HepG2 (cell line): ENCODE measurements at regions not wholly inside any gene's neighbourhood (a gene's known extent, or its start where the extent isn't known, plus 50 kb on each side); places are given as distances from the start of the nearest gene placed in this dataset.

Source experiments
- FLYWCH1 ChIP-seq: sonication (generic); formaldehyde crosslinking; IDR thresholded peaks from 2 replicates; pipeline ENCODE4 v1.8.1; 2023; ENCODE audit warnings: mild to moderate bottlenecking, missing genetic modification reagents
- FOSL1 ChIP-seq: sonication (generic); formaldehyde crosslinking; IDR thresholded peaks from 2 replicates; pipeline ENCODE4 v1.9.0; 2021; ENCODE audit warnings: missing genetic modification reagents, borderline replicate concordance
- SNAI1 ChIP-seq: sonication (generic); formaldehyde crosslinking; IDR thresholded peaks from 2 replicates; pipeline ENCODE4 v1.5.0; 2020; ENCODE audit warnings: mild to moderate bottlenecking, missing genetic modification reagents, borderline replicate concordance
- ZNF205 ChIP-seq: IDR thresholded peaks from 2 replicates; pipeline ENCODE4 v1.6.1; 2018; ENCODE audit warnings: missing biosample characterization, missing genetic modification reagents
- ZNF367 ChIP-seq: sonication (generic); formaldehyde crosslinking; IDR thresholded peaks from 2 replicates; pipeline ENCODE4 v1.4.0; 2020; ENCODE audit warnings: missing genetic modification reagents, borderline replicate concordance
- ZSCAN31 ChIP-seq: sonication (generic); formaldehyde crosslinking; IDR thresholded peaks from 2 replicates; pipeline ENCODE4 v1.5.0; 2020; ENCODE audit warnings: low read depth, mild to moderate bottlenecking, missing genetic modification reagents
- TF ChIP-seq, protein P1 (sequence below): sonication (generic); formaldehyde crosslinking; IDR thresholded peaks from 2 replicates; pipeline ENCODE4 v1.4.0; 2020; ENCODE audit warnings: mild to moderate bottlenecking, missing genetic modification reagents
- TF ChIP-seq, protein P2 (sequence below): sonication (generic); formaldehyde crosslinking; IDR thresholded peaks from 2 replicates; pipeline ENCODE4 v1.4.0; 2020; ENCODE audit warnings: missing genetic modification reagents, mild to moderate bottlenecking, borderline replicate concordance
- TF ChIP-seq, protein P3 (sequence below): IDR thresholded peaks from 2 replicates; pipeline ENCODE4 v1.6.1; 2016; ENCODE audit warnings: low read depth
- TF ChIP-seq, protein P4 (sequence below): sonication (generic); formaldehyde crosslinking; IDR thresholded peaks from 2 replicates; pipeline ENCODE4 v1.5.1; 2020; ENCODE audit warnings: mild to moderate bottlenecking, missing genetic modification reagents, moderate library complexity
- TF ChIP-seq, protein P5 (sequence below): sonication (generic); formaldehyde crosslinking; IDR thresholded peaks from 2 replicates; pipeline ENCODE4 v1.4.0; 2020; ENCODE audit warnings: missing genetic modification reagents, borderline replicate concordance

DNA sequence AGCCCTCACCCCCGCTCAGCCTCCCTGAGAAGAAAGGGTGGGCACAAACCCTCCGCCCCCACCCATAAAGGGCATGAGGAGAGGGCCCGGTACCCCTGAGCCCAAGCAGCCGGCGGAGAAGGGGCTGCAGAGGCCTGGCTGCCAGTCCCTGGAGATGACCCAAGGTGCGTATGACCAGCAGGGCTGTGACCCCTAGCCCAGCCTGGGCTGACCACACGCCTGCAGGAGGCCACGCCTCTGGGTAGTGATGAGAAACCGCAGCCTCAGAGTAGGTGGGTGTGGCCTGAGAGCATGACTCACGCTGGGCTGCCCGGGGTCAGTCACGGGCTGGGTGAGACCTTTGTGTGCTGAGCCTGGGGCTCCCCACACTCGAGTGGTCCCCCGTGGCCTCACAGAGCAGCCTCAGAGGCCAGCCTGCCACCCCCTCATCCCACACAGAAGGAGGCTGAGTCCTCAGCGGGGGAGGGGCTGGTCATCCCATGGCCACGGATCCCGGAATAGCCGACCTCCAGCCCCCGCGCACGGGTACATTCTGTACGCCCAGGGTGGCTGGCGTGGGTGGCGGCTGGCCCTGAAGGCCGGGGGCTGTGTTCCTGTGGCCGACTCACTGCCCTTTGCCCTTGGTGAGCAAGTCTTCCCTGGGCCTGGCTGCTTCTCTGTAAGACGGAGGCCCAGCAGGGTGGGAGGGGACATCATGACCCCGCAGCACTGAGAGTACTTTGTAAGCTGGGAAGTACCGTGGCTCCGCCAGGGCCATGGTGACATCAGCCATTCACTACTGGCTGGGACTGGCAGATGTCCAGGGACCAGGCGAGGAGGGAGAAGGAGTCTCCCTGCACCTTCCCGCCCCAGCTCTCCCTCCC is 110.8 kb upstream of the OTOS start (continued):
- TF ChIP-seq, protein P1, sequence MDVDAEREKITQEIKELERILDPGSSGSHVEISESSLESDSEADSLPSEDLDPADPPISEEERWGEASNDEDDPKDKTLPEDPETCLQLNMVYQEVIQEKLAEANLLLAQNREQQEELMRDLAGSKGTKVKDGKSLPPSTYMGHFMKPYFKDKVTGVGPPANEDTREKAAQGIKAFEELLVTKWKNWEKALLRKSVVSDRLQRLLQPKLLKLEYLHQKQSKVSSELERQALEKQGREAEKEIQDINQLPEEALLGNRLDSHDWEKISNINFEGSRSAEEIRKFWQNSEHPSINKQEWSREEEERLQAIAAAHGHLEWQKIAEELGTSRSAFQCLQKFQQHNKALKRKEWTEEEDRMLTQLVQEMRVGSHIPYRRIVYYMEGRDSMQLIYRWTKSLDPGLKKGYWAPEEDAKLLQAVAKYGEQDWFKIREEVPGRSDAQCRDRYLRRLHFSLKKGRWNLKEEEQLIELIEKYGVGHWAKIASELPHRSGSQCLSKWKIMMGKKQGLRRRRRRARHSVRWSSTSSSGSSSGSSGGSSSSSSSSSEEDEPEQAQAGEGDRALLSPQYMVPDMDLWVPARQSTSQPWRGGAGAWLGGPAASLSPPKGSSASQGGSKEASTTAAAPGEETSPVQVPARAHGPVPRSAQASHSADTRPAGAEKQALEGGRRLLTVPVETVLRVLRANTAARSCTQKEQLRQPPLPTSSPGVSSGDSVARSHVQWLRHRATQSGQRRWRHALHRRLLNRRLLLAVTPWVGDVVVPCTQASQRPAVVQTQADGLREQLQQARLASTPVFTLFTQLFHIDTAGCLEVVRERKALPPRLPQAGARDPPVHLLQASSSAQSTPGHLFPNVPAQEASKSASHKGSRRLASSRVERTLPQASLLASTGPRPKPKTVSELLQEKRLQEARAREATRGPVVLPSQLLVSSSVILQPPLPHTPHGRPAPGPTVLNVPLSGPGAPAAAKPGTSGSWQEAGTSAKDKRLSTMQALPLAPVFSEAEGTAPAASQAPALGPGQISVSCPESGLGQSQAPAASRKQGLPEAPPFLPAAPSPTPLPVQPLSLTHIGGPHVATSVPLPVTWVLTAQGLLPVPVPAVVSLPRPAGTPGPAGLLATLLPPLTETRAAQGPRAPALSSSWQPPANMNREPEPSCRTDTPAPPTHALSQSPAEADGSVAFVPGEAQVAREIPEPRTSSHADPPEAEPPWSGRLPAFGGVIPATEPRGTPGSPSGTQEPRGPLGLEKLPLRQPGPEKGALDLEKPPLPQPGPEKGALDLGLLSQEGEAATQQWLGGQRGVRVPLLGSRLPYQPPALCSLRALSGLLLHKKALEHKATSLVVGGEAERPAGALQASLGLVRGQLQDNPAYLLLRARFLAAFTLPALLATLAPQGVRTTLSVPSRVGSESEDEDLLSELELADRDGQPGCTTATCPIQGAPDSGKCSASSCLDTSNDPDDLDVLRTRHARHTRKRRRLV = no peak
- TF ChIP-seq, protein P2, sequence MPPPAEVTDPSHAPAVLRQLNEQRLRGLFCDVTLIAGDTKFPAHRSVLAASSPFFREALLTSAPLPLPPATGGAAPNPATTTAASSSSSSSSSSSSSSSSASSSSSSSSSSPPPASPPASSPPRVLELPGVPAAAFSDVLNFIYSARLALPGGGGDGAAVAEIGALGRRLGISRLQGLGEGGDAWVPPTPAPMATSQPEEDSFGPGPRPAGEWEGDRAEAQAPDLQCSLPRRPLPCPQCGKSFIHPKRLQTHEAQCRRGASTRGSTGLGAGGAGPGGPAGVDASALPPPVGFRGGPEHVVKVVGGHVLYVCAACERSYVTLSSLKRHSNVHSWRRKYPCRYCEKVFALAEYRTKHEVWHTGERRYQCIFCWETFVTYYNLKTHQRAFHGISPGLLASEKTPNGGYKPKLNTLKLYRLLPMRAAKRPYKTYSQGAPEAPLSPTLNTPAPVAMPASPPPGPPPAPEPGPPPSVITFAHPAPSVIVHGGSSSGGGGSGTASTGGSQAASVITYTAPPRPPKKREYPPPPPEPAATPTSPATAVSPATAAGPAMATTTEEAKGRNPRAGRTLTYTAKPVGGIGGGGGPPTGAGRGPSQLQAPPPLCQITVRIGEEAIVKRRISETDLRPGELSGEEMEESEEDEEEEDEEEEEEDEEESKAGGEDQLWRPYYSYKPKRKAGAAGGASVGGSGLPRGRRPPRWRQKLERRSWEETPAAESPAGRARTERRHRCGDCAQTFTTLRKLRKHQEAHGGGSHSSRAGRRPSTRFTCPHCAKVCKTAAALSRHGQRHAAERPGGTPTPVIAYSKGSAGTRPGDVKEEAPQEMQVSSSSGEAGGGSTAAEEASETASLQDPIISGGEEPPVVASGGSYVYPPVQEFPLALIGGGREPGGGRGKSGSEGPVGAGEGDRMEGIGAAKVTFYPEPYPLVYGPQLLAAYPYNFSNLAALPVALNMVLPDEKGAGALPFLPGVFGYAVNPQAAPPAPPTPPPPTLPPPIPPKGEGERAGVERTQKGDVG (CRISPR knock-in tag) = peak; percentile 67; the same call in 1 of the 2 replicates
- TF ChIP-seq, protein P3, sequence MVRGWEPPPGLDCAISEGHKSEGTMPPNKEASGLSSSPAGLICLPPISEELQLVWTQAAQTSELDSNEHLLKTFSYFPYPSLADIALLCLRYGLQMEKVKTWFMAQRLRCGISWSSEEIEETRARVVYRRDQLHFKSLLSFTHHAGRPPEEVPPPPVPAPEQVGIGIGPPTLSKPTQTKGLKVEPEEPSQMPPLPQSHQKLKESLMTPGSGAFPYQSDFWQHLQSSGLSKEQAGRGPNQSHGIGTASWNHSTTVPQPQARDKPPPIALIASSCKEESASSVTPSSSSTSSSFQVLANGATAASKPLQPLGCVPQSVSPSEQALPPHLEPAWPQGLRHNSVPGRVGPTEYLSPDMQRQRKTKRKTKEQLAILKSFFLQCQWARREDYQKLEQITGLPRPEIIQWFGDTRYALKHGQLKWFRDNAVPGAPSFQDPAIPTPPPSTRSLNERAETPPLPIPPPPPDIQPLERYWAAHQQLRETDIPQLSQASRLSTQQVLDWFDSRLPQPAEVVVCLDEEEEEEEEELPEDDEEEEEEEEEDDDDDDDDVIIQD (CRISPR knock-in tag) = no peak
- TF ChIP-seq, protein P4, sequence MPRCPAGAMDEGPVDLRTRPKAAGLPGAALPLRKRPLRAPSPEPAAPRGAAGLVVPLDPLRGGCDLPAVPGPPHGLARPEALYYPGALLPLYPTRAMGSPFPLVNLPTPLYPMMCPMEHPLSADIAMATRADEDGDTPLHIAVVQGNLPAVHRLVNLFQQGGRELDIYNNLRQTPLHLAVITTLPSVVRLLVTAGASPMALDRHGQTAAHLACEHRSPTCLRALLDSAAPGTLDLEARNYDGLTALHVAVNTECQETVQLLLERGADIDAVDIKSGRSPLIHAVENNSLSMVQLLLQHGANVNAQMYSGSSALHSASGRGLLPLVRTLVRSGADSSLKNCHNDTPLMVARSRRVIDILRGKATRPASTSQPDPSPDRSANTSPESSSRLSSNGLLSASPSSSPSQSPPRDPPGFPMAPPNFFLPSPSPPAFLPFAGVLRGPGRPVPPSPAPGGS = peak; percentile 51; the same call in 1 of the 2 replicates
- TF ChIP-seq ZNF205 = 0 out of 2 replicates have a peak, but pooled peaks have one; percentile 61
- TF ChIP-seq ZSCAN31 (CRISPR knock-in tag) = no peak
- no peak for TF ChIP-seq FLYWCH1
- TF ChIP-seq SNAI1 (CRISPR knock-in tag) = peak; percentile 82; the same call in 1 of the 2 replicates
- TF ChIP-seq FOSL1 = peak; percentile 88
- TF ChIP-seq, protein P5, sequence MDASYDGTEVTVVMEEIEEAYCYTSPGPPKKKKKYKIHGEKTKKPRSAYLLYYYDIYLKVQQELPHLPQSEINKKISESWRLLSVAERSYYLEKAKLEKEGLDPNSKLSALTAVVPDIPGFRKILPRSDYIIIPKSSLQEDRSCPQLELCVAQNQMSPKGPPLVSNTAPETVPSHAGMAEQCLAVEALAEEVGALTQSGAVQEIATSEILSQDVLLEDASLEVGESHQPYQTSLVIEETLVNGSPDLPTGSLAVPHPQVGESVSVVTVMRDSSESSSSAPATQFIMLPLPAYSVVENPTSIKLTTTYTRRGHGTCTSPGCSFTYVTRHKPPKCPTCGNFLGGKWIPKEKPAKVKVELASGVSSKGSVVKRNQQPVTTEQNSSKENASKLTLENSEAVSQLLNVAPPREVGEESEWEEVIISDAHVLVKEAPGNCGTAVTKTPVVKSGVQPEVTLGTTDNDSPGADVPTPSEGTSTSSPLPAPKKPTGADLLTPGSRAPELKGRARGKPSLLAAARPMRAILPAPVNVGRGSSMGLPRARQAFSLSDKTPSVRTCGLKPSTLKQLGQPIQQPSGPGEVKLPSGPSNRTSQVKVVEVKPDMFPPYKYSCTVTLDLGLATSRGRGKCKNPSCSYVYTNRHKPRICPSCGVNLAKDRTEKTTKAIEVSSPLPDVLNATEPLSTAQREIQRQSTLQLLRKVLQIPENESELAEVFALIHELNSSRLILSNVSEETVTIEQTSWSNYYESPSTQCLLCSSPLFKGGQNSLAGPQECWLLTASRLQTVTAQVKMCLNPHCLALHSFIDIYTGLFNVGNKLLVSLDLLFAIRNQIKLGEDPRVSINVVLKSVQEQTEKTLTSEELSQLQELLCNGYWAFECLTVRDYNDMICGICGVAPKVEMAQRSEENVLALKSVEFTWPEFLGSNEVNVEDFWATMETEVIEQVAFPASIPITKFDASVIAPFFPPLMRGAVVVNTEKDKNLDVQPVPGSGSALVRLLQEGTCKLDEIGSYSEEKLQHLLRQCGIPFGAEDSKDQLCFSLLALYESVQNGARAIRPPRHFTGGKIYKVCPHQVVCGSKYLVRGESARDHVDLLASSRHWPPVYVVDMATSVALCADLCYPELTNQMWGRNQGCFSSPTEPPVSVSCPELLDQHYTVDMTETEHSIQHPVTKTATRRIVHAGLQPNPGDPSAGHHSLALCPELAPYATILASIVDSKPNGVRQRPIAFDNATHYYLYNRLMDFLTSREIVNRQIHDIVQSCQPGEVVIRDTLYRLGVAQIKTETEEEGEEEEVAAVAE (CRISPR knock-in tag) = peak; percentile 68; the same call in 1 of the 2 replicates
- TF ChIP-seq ZNF367 (CRISPR knock-in tag) = no peak
